Stimulated activated CD8-positive, alpha-beta memory T cell treated with anti-CD3 and anti-CD28 coated beads, Interleukin-2, amount 100 ng/mL, for 1 hour (primary cell): ENCODE measurements at regions not wholly inside any gene's neighbourhood (a gene's known extent, or its start where the extent isn't known, plus 50 kb on each side); places are given as distances from the start of the nearest gene placed in this dataset.
"Not testable (repeated sequence)": the region's sequence is repeated elsewhere in the genome, so short reads cannot be mapped to it uniquely, and the experiment has no call there.

Experiments
- DNase-seq, 2 donors: peaks; one replicate each; pipeline ENCODE4 v3.0.0-alpha.2; 2020; ENCODE audit warnings: low read depth in 2 of 2

GRCh38 chr6:115067690-115068447 is 725.0 kb upstream of the HS3ST5 start:
- no peak for DNase-seq

- DNase-seq, result no peak
Observed at GRCh38 chr6:115064680-115065079, 721.9 kb upstream of the HS3ST5 start.

- DNase-seq, result no peak
Observed at GRCh38 chr6:115060581-115060980, 717.8 kb upstream of the HS3ST5 start.

- no peak for DNase-seq
Observed at GRCh38 chr6:115058414-115059211, 715.8 kb upstream of the HS3ST5 start.

- DNase-seq, result no peak
Observed at GRCh38 chr6:115055579-115055978, 712.8 kb upstream of the HS3ST5 start.

GRCh38 chr6:115054242-115054641 is 711.4 kb upstream of the HS3ST5 start:
- not testable (repeated sequence) for DNase-seq

- no peak for DNase-seq
Observed at GRCh38 chr6:115053169-115053860, 710.5 kb upstream of the HS3ST5 start.

- DNase-seq, result no peak
Observed at GRCh38 chr6:115016593-115016992, 673.8 kb upstream of the HS3ST5 start.

- no peak for DNase-seq
Observed at GRCh38 chr6:115004982-115005381, 662.2 kb upstream of the HS3ST5 start.

- DNase-seq, result no peak
Observed at GRCh38 chr6:115004204-115004603, 661.4 kb upstream of the HS3ST5 start.

GRCh38 chr6:115001731-115002350 is 659.0 kb upstream of the HS3ST5 start:
- no peak for DNase-seq

- DNase-seq, result no peak
Observed at GRCh38 chr6:115000736-115001135, 657.9 kb upstream of the HS3ST5 start.

GRCh38 chr6:114998492-114998891 is 655.7 kb upstream of the HS3ST5 start:
- DNase-seq, result no peak

GRCh38 chr6:114997813-114998292 is 655.0 kb upstream of the HS3ST5 start:
- DNase-seq, result no peak

- no peak for DNase-seq
Observed at GRCh38 chr6:114995526-114995925, 652.7 kb upstream of the HS3ST5 start.

- DNase-seq, result peak in 1 of 2 donors; percentile 1
Observed at GRCh38 chr6:114989279-114989964, 646.6 kb upstream of the HS3ST5 start.

- no peak for DNase-seq
Observed at GRCh38 chr6:114987281-114987680, 644.5 kb upstream of the HS3ST5 start.

GRCh38 chr6:114955363-114955762 is 612.5 kb upstream of the HS3ST5 start:
- no peak for DNase-seq

- DNase-seq, result no peak
Observed at GRCh38 chr6:114952229-114952628, 609.4 kb upstream of the HS3ST5 start.

- no peak for DNase-seq
Observed at GRCh38 chr6:114945392-114945791, 602.6 kb upstream of the HS3ST5 start.

GRCh38 chr6:114941078-114941477 is 598.3 kb upstream of the HS3ST5 start:
- DNase-seq, result no peak
